HG03460 (cell line): ENCODE measurements at regions not wholly inside any gene's neighbourhood (a gene's known extent, or its start where the extent isn't known, plus 50 kb on each side); places are given as distances from the start of the nearest gene placed in this dataset.

Experiments
- ATAC-seq: cut with Tn5 transposase; IDR thresholded peaks from one replicate; pipeline ENCODE4 v1.9.1; 2021; ENCODE audit not compliant: unreplicated experiment

- no peak for ATAC-seq
These were observed 883.0 kb downstream of the TBC1D22A start for GRCh38 chr22:47645450-47645914.

GRCh38 chr22:47634347-47634746 is 871.9 kb downstream of the TBC1D22A start:
- no peak for ATAC-seq

- ATAC-seq: no peak
These were observed 870.7 kb downstream of the TBC1D22A start for GRCh38 chr22:47633111-47633510.

GRCh38 chr22:47632701-47633100 is 870.3 kb downstream of the TBC1D22A start:
- ATAC-seq: no peak

GRCh38 chr22:47631571-47632102 is 869.2 kb downstream of the TBC1D22A start:
- no peak for ATAC-seq

- ATAC-seq: no peak
These were observed 868.5 kb downstream of the TBC1D22A start for GRCh38 chr22:47630741-47631534.

GRCh38 chr22:47629791-47630655 is 867.6 kb downstream of the TBC1D22A start:
- ATAC-seq: no peak

- ATAC-seq: no peak
These were observed 866.8 kb downstream of the TBC1D22A start for GRCh38 chr22:47629273-47629711.

GRCh38 chr22:47628477-47629272 is 866.2 kb downstream of the TBC1D22A start:
- no peak for ATAC-seq

- ATAC-seq: no peak
These were observed 865.3 kb downstream of the TBC1D22A start for GRCh38 chr22:47627556-47628253.

GRCh38 chr22:47626428-47627390 is 864.3 kb downstream of the TBC1D22A start:
- no peak for ATAC-seq

GRCh38 chr22:47625531-47626427 is 863.3 kb downstream of the TBC1D22A start:
- no peak for ATAC-seq

- no peak for ATAC-seq
These were observed 862.5 kb downstream of the TBC1D22A start for GRCh38 chr22:47625013-47625385.

GRCh38 chr22:47624252-47625012 is 862.0 kb downstream of the TBC1D22A start:
- ATAC-seq: no peak

- ATAC-seq: no peak
These were observed 861.3 kb downstream of the TBC1D22A start for GRCh38 chr22:47623763-47624148.

- ATAC-seq: no peak
These were observed 860.8 kb downstream of the TBC1D22A start for GRCh38 chr22:47623066-47623762.

- no peak for ATAC-seq
These were observed 860.1 kb downstream of the TBC1D22A start for GRCh38 chr22:47622541-47622940.
